ENCODE measurements at regions not wholly inside any gene's neighbourhood (a gene's known extent, or its start where the extent isn't known, plus 50 kb on each side); places are given as distances from the start of the nearest gene placed in this dataset.

- TF ChIP-seq, protein P1, sequence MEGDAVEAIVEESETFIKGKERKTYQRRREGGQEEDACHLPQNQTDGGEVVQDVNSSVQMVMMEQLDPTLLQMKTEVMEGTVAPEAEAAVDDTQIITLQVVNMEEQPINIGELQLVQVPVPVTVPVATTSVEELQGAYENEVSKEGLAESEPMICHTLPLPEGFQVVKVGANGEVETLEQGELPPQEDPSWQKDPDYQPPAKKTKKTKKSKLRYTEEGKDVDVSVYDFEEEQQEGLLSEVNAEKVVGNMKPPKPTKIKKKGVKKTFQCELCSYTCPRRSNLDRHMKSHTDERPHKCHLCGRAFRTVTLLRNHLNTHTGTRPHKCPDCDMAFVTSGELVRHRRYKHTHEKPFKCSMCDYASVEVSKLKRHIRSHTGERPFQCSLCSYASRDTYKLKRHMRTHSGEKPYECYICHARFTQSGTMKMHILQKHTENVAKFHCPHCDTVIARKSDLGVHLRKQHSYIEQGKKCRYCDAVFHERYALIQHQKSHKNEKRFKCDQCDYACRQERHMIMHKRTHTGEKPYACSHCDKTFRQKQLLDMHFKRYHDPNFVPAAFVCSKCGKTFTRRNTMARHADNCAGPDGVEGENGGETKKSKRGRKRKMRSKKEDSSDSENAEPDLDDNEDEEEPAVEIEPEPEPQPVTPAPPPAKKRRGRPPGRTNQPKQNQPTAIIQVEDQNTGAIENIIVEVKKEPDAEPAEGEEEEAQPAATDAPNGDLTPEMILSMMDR (IDR thresholded peaks at IDR 0.05) = no peak
- no peak for TF ChIP-seq POLR2A (IDR thresholded peaks at IDR 0.05)
Measured at GRCh38 chr1:164141797-164142196, 417.2 kb upstream of the PBX1 start.

Data from Peyer's patch (tissue), 4 donors.